Mammary epithelial cell (primary cell): ENCODE measurements at regions not wholly inside any gene's neighbourhood (a gene's known extent, or its start where the extent isn't known, plus 50 kb on each side); places are given as distances from the start of the nearest gene placed in this dataset.

ENCODE experiments used
- EZH2 ChIP-seq: IDR thresholded peaks from 2 replicates; pipeline ENCODE4 v1.6.1; 2012; ENCODE audit warnings: low read length, inconsistent platforms, borderline replicate concordance
- TF ChIP-seq, protein P1 (sequence below), 2 donors: IDR thresholded peaks in 1 of 2; conservative IDR thresholded peaks in 1 of 2; 2 replicates each; pipeline ENCODE4 v1.5.1; 2011 to 2012; ENCODE audit warnings: inconsistent platforms in 2 of 2, low read length in 2 of 2, mild to moderate bottlenecking in 2 of 2, control low read depth in 1 of 2, low read depth in 1 of 2; ENCODE audit not compliant: insufficient read depth in 1 of 2; ENCODE audit errors: extremely low read depth in 1 of 2

DNA sequence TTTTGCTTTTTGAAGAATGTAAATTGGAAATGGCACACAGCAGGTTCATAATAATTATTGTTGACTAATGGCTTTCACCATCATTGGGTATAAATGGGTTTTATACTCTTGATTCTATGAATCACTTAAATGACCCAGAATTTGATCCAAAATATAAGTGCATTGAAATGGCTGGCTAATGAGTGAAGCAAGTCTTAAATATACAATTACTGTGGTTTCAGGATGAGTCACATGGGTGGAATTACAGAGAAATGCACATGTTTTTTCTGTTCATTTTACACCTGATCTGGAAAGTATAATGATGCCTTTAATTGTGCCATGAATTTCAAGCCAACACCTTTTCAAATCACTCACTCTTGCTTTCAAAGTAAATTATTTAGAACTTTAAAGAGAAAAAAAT is 380.8 kb upstream of the CD180 start:
- TF ChIP-seq EZH2, result no peak
- TF ChIP-seq, protein P1, sequence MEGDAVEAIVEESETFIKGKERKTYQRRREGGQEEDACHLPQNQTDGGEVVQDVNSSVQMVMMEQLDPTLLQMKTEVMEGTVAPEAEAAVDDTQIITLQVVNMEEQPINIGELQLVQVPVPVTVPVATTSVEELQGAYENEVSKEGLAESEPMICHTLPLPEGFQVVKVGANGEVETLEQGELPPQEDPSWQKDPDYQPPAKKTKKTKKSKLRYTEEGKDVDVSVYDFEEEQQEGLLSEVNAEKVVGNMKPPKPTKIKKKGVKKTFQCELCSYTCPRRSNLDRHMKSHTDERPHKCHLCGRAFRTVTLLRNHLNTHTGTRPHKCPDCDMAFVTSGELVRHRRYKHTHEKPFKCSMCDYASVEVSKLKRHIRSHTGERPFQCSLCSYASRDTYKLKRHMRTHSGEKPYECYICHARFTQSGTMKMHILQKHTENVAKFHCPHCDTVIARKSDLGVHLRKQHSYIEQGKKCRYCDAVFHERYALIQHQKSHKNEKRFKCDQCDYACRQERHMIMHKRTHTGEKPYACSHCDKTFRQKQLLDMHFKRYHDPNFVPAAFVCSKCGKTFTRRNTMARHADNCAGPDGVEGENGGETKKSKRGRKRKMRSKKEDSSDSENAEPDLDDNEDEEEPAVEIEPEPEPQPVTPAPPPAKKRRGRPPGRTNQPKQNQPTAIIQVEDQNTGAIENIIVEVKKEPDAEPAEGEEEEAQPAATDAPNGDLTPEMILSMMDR (conservative IDR thresholded peaks at IDR 0.05 in 1 of 2, IDR thresholded peaks at IDR 0.05 in 1 of 2; ENCODE audit: extremely low read depth in 1 of 2, insufficient read depth in 1 of 2, low read depth in 1 of 2, low read length in 2 of 2), result no peak
